Hepatocyte (in vitro differentiated cells): ENCODE measurements at regions not wholly inside any gene's neighbourhood (a gene's known extent, or its start where the extent isn't known, plus 50 kb on each side); places are given as distances from the start of the nearest gene placed in this dataset.

Experiments used
- DNase-seq: peaks from one replicate; pipeline ENCODE4 v3.0.0-alpha.2; 2016; ENCODE audit warnings: low spot score
- H2AFZ ChIP-seq: fragments of 200-600 bp; sonication (generic); 2 replicates; pipeline ENCODE4 v1.6.0; 2016; ENCODE audit warnings: antibody characterized with exemption, mild to moderate bottlenecking
- H3K27ac ChIP-seq: fragments of 200-600 bp; sonication (generic); 2 replicates; pipeline ENCODE4 v1.5.1; 2016; ENCODE audit warnings: mild to moderate bottlenecking
- H3K27me3 ChIP-seq: fragments of 200-600 bp; sonication (generic); 2 replicates; pipeline ENCODE4 v1.6.1; 2016
- H3K36me3 ChIP-seq: fragments of 200-600 bp; sonication (generic); replicated peaks from 2 replicates; pipeline ENCODE4 v1.5.1; 2016; ENCODE audit warnings: low read depth; ENCODE audit not compliant: insufficient read depth
- H3K4me1 ChIP-seq: fragments of 200-600 bp; sonication (generic); 2 replicates; pipeline ENCODE4 v1.5.1; 2016; ENCODE audit warnings: mild to moderate bottlenecking, moderate library complexity; ENCODE audit not compliant: insufficient read depth
- H3K4me2 ChIP-seq: fragments of 200-600 bp; sonication (generic); 2 replicates; pipeline ENCODE4 v1.6.0; 2016
- H3K4me3 ChIP-seq: fragments of 200-600 bp; sonication (generic); 2 replicates; pipeline ENCODE4 v1.5.1; 2016; ENCODE audit warnings: mild to moderate bottlenecking
- H3K79me2 ChIP-seq: fragments of 200-600 bp; sonication (generic); 2 replicates; pipeline ENCODE4 v1.6.0; 2017; ENCODE audit warnings: mild to moderate bottlenecking
- H3K9me2 ChIP-seq: fragments of 200-600 bp; sonication (generic); replicated peaks from 2 replicates; pipeline ENCODE4 v1.6.0; 2017; ENCODE audit warnings: mild to moderate bottlenecking; ENCODE audit not compliant: insufficient read depth
- H3K9me3 ChIP-seq: fragments of 200-600 bp; sonication (generic); 2 replicates; pipeline ENCODE4 v1.5.1; 2016; ENCODE audit warnings: low read depth, mild to moderate bottlenecking
- H4K20me1 ChIP-seq: fragments of 200-600 bp; sonication (generic); 2 replicates; pipeline ENCODE4 v1.6.0; 2016; ENCODE audit warnings: mild to moderate bottlenecking; ENCODE audit not compliant: insufficient read depth, poor library complexity, severe bottlenecking
- EZH2 ChIP-seq: fragments of 200-600 bp; sonication (generic); IDR thresholded peaks from 2 replicates; pipeline ENCODE4 v1.6.1; 2016; ENCODE audit warnings: antibody characterized with exemption, mild to moderate bottlenecking, borderline replicate concordance
- EZH2phosphoT487 ChIP-seq: fragments of 200-600 bp; sonication (generic); IDR thresholded peaks from one replicate; pipeline ENCODE4 v1.6.1; 2018; ENCODE audit warnings: antibody characterized with exemption, mild to moderate bottlenecking, low read depth, moderate library complexity; ENCODE audit not compliant: unreplicated experiment, severe bottlenecking
- WGBS: methylation state at CpG from one replicate; pipeline ENCODE4 v1.1.6; 2016; ENCODE audit warnings: low lambda C conversion rate; ENCODE audit errors: missing lambda C conversion rate; 5-methylcytosine and 5-hydroxymethylcytosine counted together
- TF ChIP-seq, protein P1 (sequence below): fragments of 200-600 bp; sonication (generic); IDR thresholded peaks from 2 replicates; pipeline ENCODE4 v1.5.1; 2016; ENCODE audit warnings: antibody characterized with exemption, mild to moderate bottlenecking; ENCODE audit not compliant: poor library complexity

GRCh38 chr6:9492790-9493189 lies 922.1 kb downstream of the TFAP2A start:
- DNase-seq: no peak
- no peak overlapping the region for H2AFZ ChIP-seq
- no peak overlapping the region for H3K27ac ChIP-seq
- no peaks in the 10 kb centered on the region for H4K20me1 ChIP-seq
- no peaks in the 10 kb centered on the region for H3K79me2 ChIP-seq
- no peak overlapping the region for H3K4me2 ChIP-seq
- no peaks in the 10 kb centered on the region for H3K9me3 ChIP-seq
- H3K4me3 ChIP-seq: no peak overlapping the region
- TF ChIP-seq, protein P1, sequence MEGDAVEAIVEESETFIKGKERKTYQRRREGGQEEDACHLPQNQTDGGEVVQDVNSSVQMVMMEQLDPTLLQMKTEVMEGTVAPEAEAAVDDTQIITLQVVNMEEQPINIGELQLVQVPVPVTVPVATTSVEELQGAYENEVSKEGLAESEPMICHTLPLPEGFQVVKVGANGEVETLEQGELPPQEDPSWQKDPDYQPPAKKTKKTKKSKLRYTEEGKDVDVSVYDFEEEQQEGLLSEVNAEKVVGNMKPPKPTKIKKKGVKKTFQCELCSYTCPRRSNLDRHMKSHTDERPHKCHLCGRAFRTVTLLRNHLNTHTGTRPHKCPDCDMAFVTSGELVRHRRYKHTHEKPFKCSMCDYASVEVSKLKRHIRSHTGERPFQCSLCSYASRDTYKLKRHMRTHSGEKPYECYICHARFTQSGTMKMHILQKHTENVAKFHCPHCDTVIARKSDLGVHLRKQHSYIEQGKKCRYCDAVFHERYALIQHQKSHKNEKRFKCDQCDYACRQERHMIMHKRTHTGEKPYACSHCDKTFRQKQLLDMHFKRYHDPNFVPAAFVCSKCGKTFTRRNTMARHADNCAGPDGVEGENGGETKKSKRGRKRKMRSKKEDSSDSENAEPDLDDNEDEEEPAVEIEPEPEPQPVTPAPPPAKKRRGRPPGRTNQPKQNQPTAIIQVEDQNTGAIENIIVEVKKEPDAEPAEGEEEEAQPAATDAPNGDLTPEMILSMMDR: no peak
- TF ChIP-seq EZH2phosphoT487: no peak
- no peaks in the 10 kb centered on the region for H3K9me2 ChIP-seq
- WGBS: 79% methylated on average over 3 of the region's 3 CpGs
- no peaks in the 10 kb centered on the region for H3K4me1 ChIP-seq
- H3K36me3 ChIP-seq: no peaks in the 10 kb centered on the region
- H3K27me3 ChIP-seq: no peaks in the 10 kb centered on the region

DNA sequence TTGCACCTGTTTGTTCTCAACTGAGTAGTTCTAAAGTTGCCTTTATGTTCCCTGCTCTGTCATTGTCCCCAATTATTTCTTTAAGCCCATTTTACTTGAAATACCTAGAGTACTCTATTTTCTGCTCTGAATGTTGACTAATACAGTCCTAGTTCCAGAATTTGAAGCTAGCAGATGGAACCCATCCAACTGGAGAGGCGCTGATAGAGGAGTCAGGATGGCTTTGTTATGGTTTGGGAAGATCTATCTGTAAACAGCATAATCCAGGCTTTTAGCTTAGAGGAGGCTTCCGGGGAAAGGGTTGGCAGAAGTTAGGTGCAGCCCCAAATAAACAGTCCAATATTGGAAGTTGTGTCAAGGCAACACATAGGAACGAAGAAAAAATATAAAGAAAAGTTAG lies 927.7 kb downstream of the TFAP2A start:
- no peaks in the 10 kb centered on the region for H3K27me3 ChIP-seq
- no peaks in the 10 kb centered on the region for H3K9me2 ChIP-seq
- H3K36me3 ChIP-seq: no peaks in the 10 kb centered on the region
- no peak overlapping the region for H3K4me2 ChIP-seq
- TF ChIP-seq, protein P1: no peak
- TF ChIP-seq EZH2: no peak
- TF ChIP-seq EZH2phosphoT487: no peak
- DNase-seq: no peak
- H3K9me3 ChIP-seq: no peaks in the 10 kb centered on the region
- H3K4me3 ChIP-seq: no peak overlapping the region
- no peaks in the 10 kb centered on the region for H3K79me2 ChIP-seq
- H2AFZ ChIP-seq: no peak overlapping the region
- no peaks in the 10 kb centered on the region for H3K4me1 ChIP-seq
- 61% methylated on average over 3 of the region's 3 CpGs for WGBS
- no peaks in the 10 kb centered on the region for H4K20me1 ChIP-seq
- H3K27ac ChIP-seq: no peak overlapping the region

DNA sequence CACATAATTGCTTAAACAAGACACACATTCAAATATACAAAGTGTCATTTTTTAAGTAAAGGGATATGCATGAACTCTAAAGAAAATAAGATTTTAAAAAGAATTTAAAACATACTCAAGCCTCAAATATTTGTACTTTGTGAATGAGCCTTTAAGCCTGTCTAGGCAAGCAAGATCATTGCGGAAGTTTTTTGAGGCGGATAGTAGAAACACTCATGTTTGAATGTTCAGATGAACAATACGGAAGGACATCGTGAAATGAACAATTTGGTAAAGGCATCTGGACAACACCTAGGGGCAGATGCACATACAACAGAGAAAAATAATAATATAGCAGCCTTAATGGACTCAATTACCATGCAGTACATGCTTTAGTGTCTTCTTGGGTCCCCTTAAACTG lies 928.9 kb downstream of the TFAP2A start:
- Histone ChIP-seq H3K79me2 (no peaks in the 10 kb centered on the region), H3K9me2 (no peaks in the 10 kb centered on the region), H4K20me1 (no peaks in the 10 kb centered on the region), H3K4me2 (no peak overlapping the region), H3K36me3 (no peaks in the 10 kb centered on the region), H3K27ac (no peak overlapping the region), H3K4me3 (no peak overlapping the region), H3K27me3 (no peaks in the 10 kb centered on the region), H2AFZ (no peak overlapping the region), H3K4me1 (no peaks in the 10 kb centered on the region), H3K9me3 (no peaks in the 10 kb centered on the region)
- 92% methylated on average over 4 of the region's 4 CpGs for WGBS
- DNase-seq: no peak
- TF ChIP-seq, protein P1: no peak
- TF ChIP-seq EZH2phosphoT487: no peak

DNA sequence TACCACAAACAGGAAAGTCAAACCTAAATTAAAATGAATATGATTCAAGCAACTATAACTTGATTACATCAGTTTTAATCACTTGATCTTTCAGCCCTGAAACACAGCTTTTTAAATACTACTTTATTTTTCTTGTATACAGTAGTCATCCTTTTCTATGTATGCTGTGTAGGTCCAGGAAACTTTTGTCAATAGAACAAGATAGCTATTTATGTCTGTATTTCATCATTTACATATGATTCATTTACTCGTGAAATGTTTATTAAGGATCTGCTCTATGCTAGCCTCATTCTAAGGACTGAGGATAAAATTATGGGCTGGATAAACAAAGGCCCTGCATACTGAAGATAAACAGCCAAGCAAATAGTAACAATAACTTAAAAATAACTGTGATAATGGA lies 930.2 kb downstream of the TFAP2A start:
- H3K4me2 ChIP-seq: no peak overlapping the region
- WGBS: 74% methylated on average over 1 of the region's 1 CpG
- H3K9me3 ChIP-seq: no peaks in the 10 kb centered on the region
- no peak overlapping the region for H3K27ac ChIP-seq
- H3K4me1 ChIP-seq: no peaks in the 10 kb centered on the region
- H3K36me3 ChIP-seq: no peaks in the 10 kb centered on the region
- no peaks in the 10 kb centered on the region for H3K79me2 ChIP-seq
- no peak for TF ChIP-seq EZH2phosphoT487
- TF ChIP-seq EZH2: no peak
- TF ChIP-seq, protein P1: no peak
- no peak for DNase-seq
- H2AFZ ChIP-seq: no peak overlapping the region
- no peaks in the 10 kb centered on the region for H3K9me2 ChIP-seq
- H3K4me3 ChIP-seq: no peak overlapping the region
- no peaks in the 10 kb centered on the region for H4K20me1 ChIP-seq
- no peaks in the 10 kb centered on the region for H3K27me3 ChIP-seq
